NCI-H345 treated with DMSO at 0.1 percent for 48 hours (cell line): ENCODE measurements at regions not wholly inside any gene's neighbourhood (a gene's known extent, or its start where the extent isn't known, plus 50 kb on each side); places are given as distances from the start of the nearest gene placed in this dataset.

Experiments used
- DNase-seq: peaks from one replicate; lab custom pipeline; 2025; ENCODE audit not compliant: unreplicated experiment; lab: John Stamatoyannopoulos, UW

GRCh38 chr6:127053032-127053874 is 65.2 kb upstream of the RSPO3 start:
- DNase-seq: no peak

DNA sequence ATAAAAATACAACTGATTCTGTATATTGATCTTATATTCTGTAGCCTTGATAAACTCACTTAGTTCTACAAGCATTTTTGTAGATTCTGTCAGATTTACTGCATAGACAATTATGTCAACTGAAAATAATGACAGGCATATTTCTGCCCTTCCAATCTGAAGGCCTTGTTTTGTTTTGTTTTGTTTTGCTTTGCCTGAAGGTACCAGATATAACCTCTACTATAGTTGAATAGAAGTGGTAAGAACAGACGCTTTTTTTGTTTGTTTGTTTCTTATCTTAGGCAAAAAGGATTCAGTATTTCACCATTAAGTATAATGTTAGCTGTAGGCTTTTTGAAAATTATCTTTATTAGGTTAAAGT is 64.6 kb upstream of the RSPO3 start:
- DNase-seq: no peak

DNA sequence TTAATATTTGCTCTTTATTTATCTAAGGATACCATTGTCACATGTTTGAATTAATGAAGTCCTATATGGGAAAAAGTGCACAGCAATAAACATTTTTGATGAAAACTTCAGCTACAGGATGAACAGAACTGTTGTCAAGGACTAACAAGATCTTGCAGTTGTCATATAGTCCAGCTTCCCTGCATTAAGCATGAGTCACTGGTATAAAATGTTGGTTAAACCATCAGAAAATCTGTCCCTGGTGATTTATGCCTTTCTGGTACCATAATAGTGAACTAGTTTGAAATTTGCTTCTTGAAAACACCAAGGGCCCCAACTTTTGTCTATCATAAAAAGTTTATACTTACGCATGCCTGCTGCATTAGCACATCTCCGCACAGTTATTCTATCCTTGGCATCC is 60.4 kb upstream of the RSPO3 start:
- DNase-seq: no peak

GRCh38 chr6:127058936-127059335 is 59.5 kb upstream of the RSPO3 start:
- no peak for DNase-seq
